Esophagus (tissue), 2 donors: ENCODE measurements at regions not wholly inside any gene's neighbourhood (a gene's known extent, or its start where the extent isn't known, plus 50 kb on each side); places are given as distances from the start of the nearest gene placed in this dataset.

Experiments
- H3K27ac ChIP-seq, 2 donors: one replicate each; pipeline ENCODE4 v1.5.1; 2013; ENCODE audit warnings: low read depth in 2 of 2, mild to moderate bottlenecking in 2 of 2, inconsistent platforms in 1 of 2, low read length in 1 of 2, moderate library complexity in 1 of 2
- H3K27me3 ChIP-seq, 2 donors: one replicate each; pipeline ENCODE4 v1.6.1; 2013; ENCODE audit warnings: low read length in 2 of 2, control low read depth in 1 of 2, mild to moderate bottlenecking in 1 of 2; ENCODE audit not compliant: insufficient read depth in 2 of 2, control insufficient read depth in 1 of 2
- H3K36me3 ChIP-seq, 2 donors: one replicate each; pipeline ENCODE4 v1.6.1; 2013; ENCODE audit warnings: low read length in 1 of 2; ENCODE audit not compliant: control insufficient read depth in 2 of 2, insufficient read depth in 2 of 2
- H3K4me1 ChIP-seq, 2 donors: one replicate each; pipeline ENCODE4 v1.6.1; 2013; ENCODE audit warnings: low read length in 1 of 2; ENCODE audit not compliant: control insufficient read depth in 2 of 2, insufficient read depth in 2 of 2
- H3K4me3 ChIP-seq, 2 donors: one replicate each; pipeline ENCODE4 v1.5.1; 2013; ENCODE audit warnings: low read length in 2 of 2, mild to moderate bottlenecking in 2 of 2, low read depth in 1 of 2, moderate library complexity in 1 of 2
- H3K9me3 ChIP-seq, 2 donors: one replicate each; pipeline ENCODE4 v1.6.1; 2013; ENCODE audit warnings: mild to moderate bottlenecking in 2 of 2, low read depth in 1 of 2, low read length in 1 of 2, moderate library complexity in 1 of 2; ENCODE audit not compliant: control insufficient read depth in 2 of 2, insufficient read depth in 1 of 2
- WGBS, 2 donors: extraction: QIAGEN DNeasy Blood & Tissue Kit; methylation state at CpG; one replicate each; pipeline ENCODE4 v1.1.7; 2013; 5-methylcytosine and 5-hydroxymethylcytosine counted together
- donor health status: healthy with polysubstance abuse.
- donor health status: Bipolar disorder and iron deficiency.

DNA sequence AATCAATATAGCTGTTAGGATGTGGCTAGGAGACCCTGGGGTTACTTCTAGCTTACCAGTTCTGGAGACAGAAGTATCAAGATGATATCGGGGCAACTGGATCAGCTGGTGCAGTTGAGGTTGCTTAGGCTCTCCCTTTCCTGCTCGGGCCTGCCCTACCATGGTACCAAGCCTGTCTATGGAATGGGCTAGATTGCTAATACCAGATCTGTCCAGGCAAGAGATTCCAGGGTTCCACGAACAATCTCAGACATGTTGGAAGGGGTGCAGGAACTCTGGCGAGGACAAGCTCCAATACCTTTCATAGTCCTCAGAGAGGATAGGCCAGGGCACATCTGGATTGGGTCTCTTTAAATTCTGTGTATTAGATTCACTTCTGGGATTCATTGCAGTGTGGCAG, 53.8 kb downstream of the ADM start:
- WGBS, 2 donors = 60 to 76% methylated on average over 4 of the region's 4 CpGs
- no peaks in the 10 kb centered on the region for H3K9me3 ChIP-seq
- no peaks in the 10 kb centered on the region for H3K4me1 ChIP-seq
- H3K27ac ChIP-seq = no peak overlapping the region
- H3K36me3 ChIP-seq = no peaks in the 10 kb centered on the region
- no peak overlapping the region for H3K4me3 ChIP-seq
- H3K27me3 ChIP-seq = no peaks in the 10 kb centered on the region

DNA sequence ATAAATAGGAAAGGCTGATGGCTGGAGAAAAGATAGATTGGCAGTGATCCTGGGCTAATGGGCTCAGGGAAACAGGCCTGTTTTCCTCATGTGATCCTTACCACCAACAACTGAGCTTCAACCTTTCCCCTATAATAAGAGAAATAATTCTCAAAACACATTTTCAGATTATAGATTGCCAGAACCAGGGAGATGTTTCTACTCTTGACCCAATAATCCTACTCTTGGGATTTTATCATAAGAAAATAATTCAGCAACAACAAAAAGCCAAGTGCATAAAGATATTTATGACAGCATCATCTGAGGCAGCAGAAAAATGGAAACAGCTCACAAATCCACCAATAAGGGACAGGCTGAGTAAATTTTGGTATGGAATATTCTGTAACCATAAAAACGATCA, 54.3 kb downstream of the ADM start:
- no peak overlapping the region for H3K4me3 ChIP-seq
- WGBS, 2 donors = 92 to 94% methylated on average over 1 of the region's 1 CpG
- H3K9me3 ChIP-seq = no peaks in the 10 kb centered on the region
- no peaks in the 10 kb centered on the region for H3K4me1 ChIP-seq
- H3K36me3 ChIP-seq = no peaks in the 10 kb centered on the region
- H3K27me3 ChIP-seq = no peaks in the 10 kb centered on the region
- no peak overlapping the region for H3K27ac ChIP-seq

DNA sequence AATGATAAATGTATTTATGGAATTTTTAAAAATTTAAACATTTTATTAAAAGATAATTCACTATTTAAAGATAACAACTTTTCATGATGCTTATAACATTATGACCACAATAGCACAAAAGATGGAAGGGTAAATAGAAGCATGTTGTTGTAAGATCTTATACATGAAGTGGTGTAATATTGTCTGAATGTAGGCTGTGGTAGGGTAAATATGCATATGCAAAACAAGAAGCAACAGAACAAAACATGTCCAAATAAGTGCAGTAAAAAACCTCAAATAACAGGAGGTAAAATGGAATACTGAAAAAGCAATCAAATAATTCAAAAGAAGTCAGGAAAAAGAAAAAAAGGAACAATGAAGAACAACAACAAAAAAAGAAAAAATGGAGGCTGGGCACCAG, 56.0 kb downstream of the ADM start:
- Histone ChIP-seq H3K4me3 (no peak overlapping the region), H3K27ac (no peak overlapping the region), H3K27me3 (no peaks in the 10 kb centered on the region), H3K36me3 (no peaks in the 10 kb centered on the region), H3K4me1 (no peaks in the 10 kb centered on the region), H3K9me3 (no peaks in the 10 kb centered on the region)

DNA sequence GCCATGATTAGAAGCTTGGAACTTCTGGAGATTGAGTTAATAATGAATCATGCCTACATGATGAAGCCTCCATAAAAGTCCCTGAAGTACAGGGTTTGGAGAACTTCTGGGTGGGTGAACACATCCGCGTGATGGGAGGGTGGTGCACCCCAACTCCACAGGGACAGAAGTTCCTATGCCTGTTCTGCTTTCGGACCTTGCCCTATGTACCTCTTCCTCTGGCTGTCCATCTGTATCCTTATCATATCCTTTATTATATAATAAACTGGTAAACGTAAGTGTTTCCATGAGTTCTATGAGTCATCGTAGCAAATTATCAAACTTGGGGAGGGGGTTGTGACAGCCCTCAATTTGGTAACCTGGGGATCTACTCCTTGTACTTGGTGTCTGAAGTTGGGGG, 60.2 kb downstream of the ADM start:
- H3K9me3 ChIP-seq = no peaks in the 10 kb centered on the region
- no peaks in the 10 kb centered on the region for H3K4me1 ChIP-seq
- no peaks in the 10 kb centered on the region for H3K36me3 ChIP-seq
- H3K27ac ChIP-seq = no peak overlapping the region
- 81 to 85% methylated on average over 5 of the region's 5 CpGs for WGBS, 2 donors
- no peak overlapping the region for H3K4me3 ChIP-seq
- H3K27me3 ChIP-seq = no peaks in the 10 kb centered on the region

DNA sequence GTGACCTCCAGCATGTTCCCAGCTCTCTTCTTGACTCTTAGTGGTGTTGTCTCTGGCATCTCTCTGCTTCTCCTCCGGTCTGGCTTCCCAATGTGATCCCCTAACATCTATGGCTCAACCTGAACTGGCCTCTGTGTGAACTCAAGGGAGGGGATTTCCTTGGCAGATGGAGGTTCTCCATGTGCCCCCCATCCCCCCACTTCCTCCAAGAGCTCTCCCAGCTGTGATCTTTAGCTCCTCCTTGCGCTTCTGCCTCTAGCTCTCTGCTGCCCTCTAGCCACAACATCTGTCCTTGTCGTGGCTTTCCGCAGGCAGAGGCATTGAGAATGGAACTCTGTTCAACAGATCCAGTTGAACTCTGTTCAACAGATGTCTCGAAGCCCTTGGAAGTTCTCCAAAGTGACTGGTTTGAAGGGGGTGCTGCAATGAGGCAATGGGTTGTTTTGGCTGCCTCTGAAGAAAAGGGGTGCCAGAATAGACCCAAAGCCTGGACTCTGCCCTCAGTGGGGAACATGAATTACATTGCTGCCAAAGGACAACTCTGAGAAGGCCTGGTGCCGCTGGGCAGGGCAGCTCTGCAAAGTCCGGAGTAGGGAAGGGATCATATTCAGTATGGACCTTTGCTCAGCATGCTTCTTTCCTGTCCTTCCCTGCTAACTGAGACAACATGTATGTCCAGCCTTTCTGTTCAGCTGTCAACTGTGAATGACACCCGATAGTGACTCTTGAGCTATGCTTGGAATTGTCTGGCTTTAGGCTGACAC, 61.9 kb downstream of the ADM start:
- Histone ChIP-seq H3K4me1 (no peaks in the 10 kb centered on the region), H3K27me3 (no peaks in the 10 kb centered on the region), H3K36me3 (no peaks in the 10 kb centered on the region), H3K4me3 (no peak overlapping the region), H3K27ac (peak overlapping the region in 1 of 2 donors; percentile 66), H3K9me3 (no peaks in the 10 kb centered on the region)
- 31 to 36% methylated on average over 8 of the region's 8 CpGs for WGBS, 2 donors

DNA sequence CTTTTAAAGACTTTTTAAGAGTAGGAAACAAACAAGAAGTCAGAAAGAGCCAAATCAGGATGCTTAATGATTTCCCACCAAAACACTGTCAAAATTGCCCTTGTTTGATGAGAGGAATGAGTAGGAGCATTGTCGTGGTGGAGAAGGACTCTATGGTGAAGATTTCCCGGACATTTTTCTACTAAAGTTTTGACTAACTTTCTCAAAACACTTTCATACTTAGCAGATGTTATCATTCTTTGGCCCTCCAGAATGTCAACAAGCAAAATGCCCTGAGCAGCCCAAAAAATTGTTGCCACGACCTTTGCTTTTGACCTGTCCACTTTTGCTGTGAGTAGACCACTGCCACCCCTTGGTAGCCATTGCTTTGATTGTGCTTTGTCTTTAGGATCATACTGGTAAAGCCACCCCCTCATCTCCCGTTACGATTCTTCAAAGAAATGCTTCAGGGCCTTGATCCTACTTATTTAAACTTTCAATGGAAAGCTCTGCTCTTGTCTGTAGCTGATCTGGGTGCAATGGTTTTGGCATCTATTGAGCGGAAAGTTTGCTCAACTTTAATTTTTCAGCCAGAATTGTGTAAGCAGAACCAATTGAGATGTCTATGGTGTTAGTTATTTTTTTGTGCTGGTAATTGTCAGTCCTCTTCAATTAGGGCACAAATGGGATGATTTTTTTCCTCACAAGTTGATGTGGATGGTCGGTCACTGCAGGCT, 67.2 kb downstream of the ADM start:
- Histone ChIP-seq H3K9me3 (no peaks in the 10 kb centered on the region), H3K4me1 (peaks cover 0 to 2% of the 10 kb centered on the region in 2 donors), H3K4me3 (no peak overlapping the region), H3K27ac (no peak overlapping the region), H3K27me3 (no peaks in the 10 kb centered on the region), H3K36me3 (no peaks in the 10 kb centered on the region)
- WGBS, 2 donors = 65% methylated on average over 7 of the region's 7 CpGs

DNA sequence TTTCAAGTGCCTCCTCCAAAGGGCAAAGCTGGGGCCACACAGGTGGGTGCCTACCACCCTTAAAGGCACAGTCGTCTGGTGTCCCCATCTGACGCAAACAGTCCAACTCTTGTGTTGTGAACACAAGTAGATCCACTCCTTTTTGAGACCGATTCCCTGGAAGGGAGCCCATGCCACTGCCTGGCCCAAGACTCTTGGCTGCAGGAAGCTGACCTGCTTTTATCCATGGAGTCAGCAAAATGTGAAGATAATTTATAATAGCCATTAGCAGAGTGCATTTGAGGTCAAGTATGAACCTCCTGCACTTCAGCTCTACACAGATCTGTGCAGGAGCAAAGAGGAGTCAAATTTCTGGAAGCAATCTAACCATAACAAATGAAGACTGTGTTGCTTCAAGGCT, 68.5 kb downstream of the ADM start:
- peaks cover 0 to 2% of the 10 kb centered on the region in 2 donors for H3K4me1 ChIP-seq
- H3K27me3 ChIP-seq = no peaks in the 10 kb centered on the region
- H3K36me3 ChIP-seq = no peaks in the 10 kb centered on the region
- H3K4me3 ChIP-seq = no peak overlapping the region
- WGBS, 2 donors = 48 to 62% methylated on average over 3 of the region's 3 CpGs
- no peak overlapping the region for H3K27ac ChIP-seq
- no peaks in the 10 kb centered on the region for H3K9me3 ChIP-seq

DNA sequence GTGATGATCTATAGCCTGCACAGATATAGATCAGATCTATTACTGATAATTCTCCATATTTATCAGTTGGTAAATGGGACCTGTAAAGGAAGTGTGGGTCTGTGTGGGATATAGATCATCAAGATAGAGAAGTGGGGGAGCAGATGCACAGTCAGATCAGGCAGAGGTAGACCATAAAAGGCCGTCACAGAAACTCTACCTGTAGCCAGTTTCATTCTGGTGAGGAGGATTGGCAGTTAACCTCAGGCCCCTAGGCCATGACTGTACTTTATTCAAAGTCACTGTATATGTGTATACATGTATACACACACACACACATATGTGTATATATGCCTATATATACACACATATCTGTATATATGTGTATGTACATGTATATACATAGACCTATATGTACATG, 69.1 kb downstream of the ADM start:
- H3K27me3 ChIP-seq = no peaks in the 10 kb centered on the region
- H3K4me1 ChIP-seq = peaks cover 0 to 2% of the 10 kb centered on the region in 2 donors
- no peak overlapping the region for H3K27ac ChIP-seq
- H3K36me3 ChIP-seq = no peaks in the 10 kb centered on the region
- H3K9me3 ChIP-seq = no peaks in the 10 kb centered on the region
- WGBS, 2 donors = 49 to 50% methylated on average over 1 of the region's 1 CpG
- no peak overlapping the region for H3K4me3 ChIP-seq

DNA sequence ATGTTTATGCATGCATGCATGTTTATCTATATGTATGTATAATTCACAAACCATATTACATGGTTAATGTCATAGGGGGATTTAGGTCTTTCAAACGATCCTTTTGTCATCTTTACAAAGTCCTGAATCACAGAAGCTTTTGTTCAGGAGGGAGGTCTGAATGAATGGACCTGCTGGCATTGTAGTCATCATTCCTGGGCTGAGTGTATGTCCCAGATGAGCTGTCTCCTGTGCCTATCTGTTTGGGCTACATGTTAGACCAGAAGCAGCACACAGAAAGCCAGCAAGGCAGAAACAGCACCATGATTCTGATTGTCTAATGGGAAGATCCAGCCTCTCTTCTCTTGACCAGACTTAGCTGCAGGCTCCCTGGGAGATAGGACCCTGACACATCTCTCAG, 69.5 kb downstream of the ADM start:
- 53 to 58% methylated on average over 1 of the region's 1 CpG for WGBS, 2 donors
- H3K27ac ChIP-seq = no peak overlapping the region
- no peak overlapping the region for H3K4me3 ChIP-seq

More for the DNA sequence above, 69.5 kb downstream of the ADM start:
- Histone ChIP-seq H3K4me1 (peaks cover 0 to 2% of the 10 kb centered on the region in 2 donors), H3K9me3 (no peaks in the 10 kb centered on the region), H3K36me3 (no peaks in the 10 kb centered on the region), H3K27me3 (no peaks in the 10 kb centered on the region)
